Fibroblast of skin of left quadriceps (primary cell): ENCODE measurements at regions not wholly inside any gene's neighbourhood (a gene's known extent, or its start where the extent isn't known, plus 50 kb on each side); places are given as distances from the start of the nearest gene placed in this dataset.
A peak's percentile ranks its signal among the peaks of the same experiment; 100 is the strongest.

ENCODE experiments used
- DNase-seq, 2 experiments: peaks; one replicate each; pipeline ENCODE4 v3.0.0-alpha.2; 2013; ENCODE audit warnings: low read depth in 2 of 2

GRCh38 chr11:115705200-115705599 is 201.0 kb upstream of the CADM1 start:
- no peak for DNase-seq

DNA sequence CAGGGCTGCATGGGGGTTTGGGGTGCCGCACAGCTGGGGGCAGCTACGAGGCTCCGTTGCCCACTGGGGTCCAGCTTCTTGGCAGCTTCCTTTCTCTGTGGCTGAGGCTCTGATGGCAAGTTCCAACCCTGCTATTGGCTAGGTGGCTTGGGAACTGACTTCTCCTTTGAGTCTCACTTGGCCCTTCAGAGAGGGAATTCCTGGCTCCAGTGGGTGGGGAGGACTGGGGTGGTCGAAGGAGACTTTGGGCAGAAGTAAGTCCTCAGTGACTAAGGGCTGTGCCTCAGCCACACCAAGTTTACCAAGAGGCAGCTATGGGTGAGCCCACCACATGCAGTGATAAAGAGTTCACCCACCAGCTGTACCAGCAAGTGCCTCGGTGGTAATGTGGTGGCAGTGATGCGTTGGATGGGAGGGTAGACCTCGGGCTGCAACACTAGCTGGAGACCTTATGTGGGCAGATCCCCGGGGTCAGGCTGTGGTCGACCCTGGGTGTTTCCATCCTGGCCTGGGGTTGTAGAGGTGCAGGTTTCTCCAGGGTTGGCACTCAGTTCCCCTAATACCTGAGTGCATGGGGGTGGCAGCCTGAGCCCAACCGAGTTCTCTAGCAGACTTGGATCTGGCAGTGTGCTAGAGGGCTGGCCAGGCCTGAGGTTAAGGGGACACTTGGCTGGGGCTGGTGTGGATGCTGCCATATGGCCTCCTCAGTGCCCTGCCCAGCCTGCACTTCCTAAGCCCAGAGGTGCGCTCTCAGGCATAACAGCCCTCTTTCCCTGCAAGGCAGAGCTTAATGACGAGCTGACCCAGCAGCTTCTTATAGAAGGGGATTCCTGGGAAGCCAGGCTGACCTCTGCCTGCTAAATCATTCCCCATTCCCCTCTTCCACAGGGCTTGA is 197.0 kb upstream of the CADM1 start:
- no peak for DNase-seq

GRCh38 chr11:115700496-115700895 is 196.3 kb upstream of the CADM1 start:
- no peak for DNase-seq

DNA sequence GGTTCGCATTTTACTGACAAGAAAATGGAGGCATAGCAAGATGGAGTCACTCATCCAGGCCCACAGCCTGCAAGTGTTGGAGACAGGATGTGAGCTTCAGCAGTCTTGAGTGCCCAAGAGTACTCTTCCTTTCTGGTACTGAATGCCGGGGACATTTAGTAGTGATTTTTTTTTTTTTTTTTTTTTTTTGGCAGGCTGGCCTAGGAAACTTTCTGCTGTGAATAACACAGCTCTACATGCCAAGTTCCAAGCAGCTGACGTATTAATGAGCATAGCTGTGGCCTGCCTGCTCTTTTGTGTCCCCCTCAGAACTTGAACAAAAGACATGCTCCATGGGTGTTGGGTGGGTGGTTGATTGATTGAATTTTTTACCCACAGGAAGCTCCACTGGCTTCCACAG is 195.5 kb upstream of the CADM1 start:
- DNase-seq: peak; percentile 62 to 70

- no peak for DNase-seq
Observed at GRCh38 chr11:115699326-115699725, 195.1 kb upstream of the CADM1 start.

GRCh38 chr11:115698243-115698642 is 194.0 kb upstream of the CADM1 start:
- no peak for DNase-seq

- no peak for DNase-seq
Observed at GRCh38 chr11:115696563-115696962, 192.3 kb upstream of the CADM1 start.

- no peak for DNase-seq
Observed at GRCh38 chr11:115695677-115696364, 191.6 kb upstream of the CADM1 start.

DNA sequence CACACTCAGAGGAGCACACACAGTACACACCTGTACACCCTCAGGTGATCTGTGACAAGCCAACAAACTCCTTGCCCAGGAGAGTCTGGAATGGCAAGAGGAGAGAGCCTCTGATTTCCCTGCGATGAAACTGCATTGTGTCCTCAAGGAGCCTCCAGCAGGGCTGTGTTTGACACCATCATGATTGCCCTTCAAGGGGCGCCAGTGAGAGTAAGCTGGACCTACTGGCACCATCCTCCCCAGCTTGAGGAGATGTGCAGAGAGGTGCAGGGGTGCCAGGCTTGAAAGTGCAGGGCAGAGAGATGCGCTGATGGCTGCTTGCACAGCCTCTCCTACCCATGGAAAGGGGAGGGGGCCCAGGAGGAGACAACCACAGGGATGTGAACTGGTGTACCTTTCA is 188.8 kb upstream of the CADM1 start:
- no peak for DNase-seq

GRCh38 chr11:115691030-115691429 is 186.8 kb upstream of the CADM1 start:
- DNase-seq: no peak

- no peak for DNase-seq
Observed at GRCh38 chr11:115687934-115688333, 183.7 kb upstream of the CADM1 start.

DNA sequence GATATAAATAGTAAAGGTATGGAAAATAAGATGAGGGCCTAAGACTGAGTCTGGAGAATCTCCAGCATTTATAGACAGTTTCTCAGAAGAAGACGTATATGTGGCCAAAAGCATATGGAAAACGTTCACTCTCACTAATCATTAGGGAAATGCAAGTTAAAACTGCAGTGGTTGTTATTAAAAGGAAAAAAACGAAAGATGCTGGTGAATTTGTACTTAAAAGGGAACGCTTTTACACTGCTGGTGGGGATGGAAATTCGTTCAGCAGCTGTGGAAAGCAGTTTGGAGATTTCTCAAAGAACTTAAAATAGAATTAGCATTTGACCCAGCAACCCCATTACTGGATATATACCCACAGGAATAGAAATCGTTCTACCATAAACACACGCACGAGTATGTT is 180.5 kb upstream of the CADM1 start:
- no peak for DNase-seq

- no peak for DNase-seq
Observed at GRCh38 chr11:115684135-115684534, 179.9 kb upstream of the CADM1 start.

- DNase-seq: no peak
Observed at GRCh38 chr11:115682888-115683287, 178.7 kb upstream of the CADM1 start.

- DNase-seq: peak; percentile 44 to 51
Observed at GRCh38 chr11:115682101-115682500, 177.9 kb upstream of the CADM1 start.

DNA sequence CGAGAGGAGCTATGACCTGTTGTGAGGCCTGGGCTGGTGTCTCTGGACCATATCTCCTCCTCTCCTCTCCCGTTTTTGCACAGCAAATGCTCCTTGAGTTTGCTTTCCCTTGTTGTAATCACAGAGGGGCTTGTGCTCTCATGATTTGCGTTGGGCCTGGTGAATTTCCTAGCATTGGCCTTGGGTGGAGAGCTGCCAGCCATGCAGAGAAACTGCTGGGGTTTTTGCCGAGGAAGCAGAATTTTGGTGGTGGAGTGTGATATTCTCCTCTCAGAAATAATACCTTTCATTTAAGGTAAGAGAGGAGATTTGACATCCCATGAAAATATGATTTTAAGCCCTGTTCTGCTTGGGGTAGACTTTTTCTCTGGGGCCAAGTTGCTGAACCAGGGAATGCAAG is 175.7 kb upstream of the CADM1 start:
- no peak for DNase-seq

DNA sequence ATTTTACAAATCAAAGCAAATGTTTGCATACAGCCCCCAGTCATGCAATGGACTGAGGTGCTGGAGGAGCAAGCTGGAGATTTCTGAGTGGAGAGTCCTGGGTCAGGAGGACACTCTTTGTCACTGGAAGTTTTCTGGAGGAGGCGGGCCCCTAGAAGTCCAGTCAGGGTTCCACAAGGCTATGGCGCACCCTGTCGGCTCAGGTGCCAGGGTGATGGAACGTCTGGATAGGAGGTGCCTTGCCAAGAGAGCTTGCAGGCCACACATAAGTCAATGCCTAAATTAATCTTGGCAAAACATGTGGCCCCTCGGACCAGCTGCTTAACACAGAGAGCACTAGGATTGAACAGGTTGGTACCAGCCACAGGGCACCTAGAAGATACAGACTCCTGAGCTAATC is 174.7 kb upstream of the CADM1 start:
- no peak for DNase-seq

- DNase-seq: no peak
Observed at GRCh38 chr11:115677190-115677589, 173.0 kb upstream of the CADM1 start.

- peak; percentile 86 to 89 for DNase-seq
Observed at GRCh38 chr11:115676768-115677167, 172.6 kb upstream of the CADM1 start.

DNA sequence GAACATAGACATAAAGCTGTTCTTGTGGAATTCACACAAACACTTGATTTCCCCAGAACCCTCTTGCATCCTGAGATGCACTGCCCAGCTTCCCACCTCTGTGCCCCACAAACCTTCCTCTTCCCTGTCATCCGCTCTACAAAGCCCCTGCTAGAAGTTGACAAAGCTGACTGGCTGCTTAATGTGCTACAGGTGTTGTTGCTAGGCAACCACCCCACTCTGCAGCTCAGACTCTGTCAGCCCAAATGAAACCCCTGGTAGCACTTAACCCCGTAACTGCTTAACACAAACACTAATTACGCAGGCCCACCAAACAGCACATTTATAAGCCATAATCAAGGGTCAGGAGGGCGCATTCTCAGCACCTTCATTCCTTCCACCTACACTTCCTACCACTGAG is 172.0 kb upstream of the CADM1 start:
- DNase-seq: no peak

DNA sequence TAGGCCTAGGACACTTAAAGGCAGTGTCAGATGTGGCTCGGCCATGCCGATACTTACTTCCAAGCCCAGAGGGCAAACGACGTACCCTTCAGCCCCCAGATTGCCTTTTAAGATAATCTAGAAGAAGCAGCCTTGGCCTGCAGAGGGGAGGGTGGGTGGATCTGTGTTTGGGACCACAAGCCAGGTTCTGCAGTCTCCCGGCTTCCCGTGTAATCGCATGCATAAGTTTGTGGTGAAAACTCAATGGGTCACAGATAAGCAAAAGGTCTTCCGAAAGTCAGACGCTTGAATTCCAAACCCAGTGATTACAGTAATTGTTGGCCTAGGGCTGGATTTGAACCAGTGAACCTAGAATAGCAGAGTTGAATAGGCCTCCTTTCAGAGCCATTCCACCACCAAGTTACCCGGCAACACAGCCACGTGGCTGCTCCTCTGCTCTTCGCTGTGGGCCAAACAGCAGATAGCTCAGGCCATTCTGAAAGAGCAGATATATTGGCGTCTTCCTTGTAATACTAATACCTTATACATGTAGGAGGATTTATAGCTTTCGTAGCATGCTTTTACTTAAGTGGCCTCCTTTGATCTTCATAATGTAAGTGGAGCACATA is 170.8 kb upstream of the CADM1 start:
- no peak for DNase-seq

- peak; percentile 59 to 69 for DNase-seq
Observed at GRCh38 chr11:115674176-115674936, 170.1 kb upstream of the CADM1 start.
